Panc1 (cell line): ENCODE measurements at regions not wholly inside any gene's neighbourhood (a gene's known extent, or its start where the extent isn't known, plus 50 kb on each side); places are given as distances from the start of the nearest gene placed in this dataset.

Experiments used
- ATAC-seq: fragments of 200-7000 bp; cut with Tn5 transposase; 2 replicates; pipeline ENCODE4 v1.9.1; 2020; ENCODE audit warnings: mild to moderate bottlenecking, moderate library complexity
- BruUV-seq: library from RNA; stranded (reverse); fragments of 400-500 nt; replicated peaks from 2 replicates; lab custom pipeline; 2021; lab: Mats Ljungman, UMichigan
- CTCF ChIA-PET: fragments of 300-600 bp; sonication (Branson Sonifier 250); formaldehyde crosslinking; loops from one replicate; lab custom pipeline; 2022; ENCODE audit warnings: antibody characterized with exemption; lab: Charles Lee
- POLR2A ChIA-PET: fragments of 300-600 bp; sonication (Branson Sonifier 250); formaldehyde crosslinking; loops from one replicate; lab custom pipeline; 2022; ENCODE audit warnings: antibody characterized with exemption; lab: Charles Lee
- DNase-seq: peaks from one replicate; pipeline ENCODE4 v3.0.0-alpha.2; 2010; ENCODE audit warnings: low read depth, low spot score
- H3K27ac ChIP-seq: 2 replicates; pipeline ENCODE4 v1.5.1; 2011; ENCODE audit warnings: mild to moderate bottlenecking, low read length, inconsistent platforms
- H3K27me3 ChIP-seq: fragments of 200-500 bp; sonication (Bioruptor generic); 2 replicates; pipeline ENCODE4 v1.6.0; 2014; ENCODE audit warnings: low read length, inconsistent platforms; ENCODE audit not compliant: control insufficient read depth, insufficient read depth
- H3K36me3 ChIP-seq: fragments of 200-500 bp; sonication (Bioruptor generic); 2 replicates; pipeline ENCODE4 v1.5.1; 2014; ENCODE audit warnings: inconsistent platforms, mild to moderate bottlenecking, low read length, moderate library complexity; ENCODE audit not compliant: control insufficient read depth, insufficient read depth
- H3K4me1 ChIP-seq: 2 replicates; pipeline ENCODE4 v1.5.1; 2011; ENCODE audit warnings: inconsistent platforms, mild to moderate bottlenecking, low read length, moderate library complexity; ENCODE audit not compliant: control insufficient read depth, insufficient read depth
- H3K4me3 ChIP-seq, 2 experiments: 2 replicates each; pipeline ENCODE4 v1.5.1; 2011 to 2012; ENCODE audit warnings: low read depth in 2 of 2, low read length in 2 of 2, mild to moderate bottlenecking in 2 of 2, inconsistent platforms in 1 of 2, moderate library complexity in 1 of 2
- H3K9me3 ChIP-seq: fragments of 200-500 bp; sonication (Bioruptor generic); 2 replicates; pipeline ENCODE4 v1.5.1; 2014; ENCODE audit warnings: low read depth, mild to moderate bottlenecking, inconsistent platforms, low read length, moderate library complexity; ENCODE audit not compliant: control insufficient read depth, insufficient read depth
- POLR2AphosphoS5 ChIP-seq: IDR thresholded peaks from 2 replicates; pipeline ENCODE4 v1.6.1; 2012; ENCODE audit warnings: mild to moderate bottlenecking, low read depth, low read length, moderate library complexity
- SIN3A ChIP-seq: IDR thresholded peaks from 2 replicates; pipeline ENCODE4 v1.6.1; 2012; ENCODE audit warnings: low read depth, mild to moderate bottlenecking, low read length, moderate library complexity, borderline replicate concordance; ENCODE audit not compliant: insufficient read depth
- TCF7L2 ChIP-seq: IDR thresholded peaks from 2 replicates; pipeline ENCODE4 v1.6.1; 2011; ENCODE audit warnings: mild to moderate bottlenecking, low read depth, low read length, inconsistent platforms
- in situ Hi-C: cut with HindIII; loops from 2 replicates; pipeline ENCODE4 v1.10.0; 2016; ENCODE audit warnings: low sequenced_read_pairs, low pct_unique_long_range_greater_than_20kb
- intact Hi-C: fragments of 100-400 bp; cut with micrococcal nuclease; formaldehyde crosslinking; loops from one replicate; pipeline ENCODE4 v1.10.0; 2022; ENCODE audit not compliant: unreplicated experiment
- TF ChIP-seq, protein P1 (sequence below): fragments of 450-650 bp; IDR thresholded peaks from 2 replicates; pipeline ENCODE4 v1.5.1; 2017; ENCODE audit warnings: mild to moderate bottlenecking
- TF ChIP-seq, protein P2 (sequence below), 2 experiments: IDR thresholded peaks; 2 replicates each; pipeline ENCODE4 v1.6.1; 2011 to 2012; ENCODE audit warnings: low read depth in 2 of 2, control low read depth in 1 of 2, low read length in 1 of 2, mild to moderate bottlenecking in 1 of 2, moderate library complexity in 1 of 2; ENCODE audit not compliant: insufficient read depth in 1 of 2

DNA sequence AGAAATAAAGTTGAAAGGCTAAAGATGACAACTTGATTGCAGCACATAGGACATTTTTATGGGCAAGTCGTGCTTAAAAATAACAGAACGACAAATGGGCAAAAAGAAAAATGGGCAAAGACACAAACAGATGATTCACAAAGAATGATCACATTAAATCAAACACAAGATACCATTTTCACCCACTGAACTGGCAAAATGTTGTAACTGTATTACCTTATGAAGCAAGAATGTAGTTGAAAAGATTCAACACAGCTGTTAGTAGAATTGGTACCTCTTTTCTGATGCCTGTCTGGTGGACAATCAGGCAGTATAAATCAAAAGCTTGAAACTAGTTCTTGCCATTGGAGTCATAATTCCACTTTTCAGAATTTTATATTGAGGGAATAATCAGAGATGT, 81.0 kb upstream of the PALM2AKAP2 start:
- DNase-seq = no peak
- Histone ChIP-seq H3K4me3 (no peak overlapping the region), H3K9me3 (no peaks in the 10 kb centered on the region), H3K36me3 (no peaks in the 10 kb centered on the region), H3K4me1 (no peaks in the 10 kb centered on the region), H3K27ac (no peak overlapping the region), H3K27me3 (no peaks in the 10 kb centered on the region)
- no peak for ATAC-seq
- TF ChIP-seq SIN3A (no peak), POLR2AphosphoS5 (no peak), TCF7L2 (no peak)
- TF ChIP-seq, protein P1, sequence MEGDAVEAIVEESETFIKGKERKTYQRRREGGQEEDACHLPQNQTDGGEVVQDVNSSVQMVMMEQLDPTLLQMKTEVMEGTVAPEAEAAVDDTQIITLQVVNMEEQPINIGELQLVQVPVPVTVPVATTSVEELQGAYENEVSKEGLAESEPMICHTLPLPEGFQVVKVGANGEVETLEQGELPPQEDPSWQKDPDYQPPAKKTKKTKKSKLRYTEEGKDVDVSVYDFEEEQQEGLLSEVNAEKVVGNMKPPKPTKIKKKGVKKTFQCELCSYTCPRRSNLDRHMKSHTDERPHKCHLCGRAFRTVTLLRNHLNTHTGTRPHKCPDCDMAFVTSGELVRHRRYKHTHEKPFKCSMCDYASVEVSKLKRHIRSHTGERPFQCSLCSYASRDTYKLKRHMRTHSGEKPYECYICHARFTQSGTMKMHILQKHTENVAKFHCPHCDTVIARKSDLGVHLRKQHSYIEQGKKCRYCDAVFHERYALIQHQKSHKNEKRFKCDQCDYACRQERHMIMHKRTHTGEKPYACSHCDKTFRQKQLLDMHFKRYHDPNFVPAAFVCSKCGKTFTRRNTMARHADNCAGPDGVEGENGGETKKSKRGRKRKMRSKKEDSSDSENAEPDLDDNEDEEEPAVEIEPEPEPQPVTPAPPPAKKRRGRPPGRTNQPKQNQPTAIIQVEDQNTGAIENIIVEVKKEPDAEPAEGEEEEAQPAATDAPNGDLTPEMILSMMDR = no peak
- TF ChIP-seq, protein P2, sequence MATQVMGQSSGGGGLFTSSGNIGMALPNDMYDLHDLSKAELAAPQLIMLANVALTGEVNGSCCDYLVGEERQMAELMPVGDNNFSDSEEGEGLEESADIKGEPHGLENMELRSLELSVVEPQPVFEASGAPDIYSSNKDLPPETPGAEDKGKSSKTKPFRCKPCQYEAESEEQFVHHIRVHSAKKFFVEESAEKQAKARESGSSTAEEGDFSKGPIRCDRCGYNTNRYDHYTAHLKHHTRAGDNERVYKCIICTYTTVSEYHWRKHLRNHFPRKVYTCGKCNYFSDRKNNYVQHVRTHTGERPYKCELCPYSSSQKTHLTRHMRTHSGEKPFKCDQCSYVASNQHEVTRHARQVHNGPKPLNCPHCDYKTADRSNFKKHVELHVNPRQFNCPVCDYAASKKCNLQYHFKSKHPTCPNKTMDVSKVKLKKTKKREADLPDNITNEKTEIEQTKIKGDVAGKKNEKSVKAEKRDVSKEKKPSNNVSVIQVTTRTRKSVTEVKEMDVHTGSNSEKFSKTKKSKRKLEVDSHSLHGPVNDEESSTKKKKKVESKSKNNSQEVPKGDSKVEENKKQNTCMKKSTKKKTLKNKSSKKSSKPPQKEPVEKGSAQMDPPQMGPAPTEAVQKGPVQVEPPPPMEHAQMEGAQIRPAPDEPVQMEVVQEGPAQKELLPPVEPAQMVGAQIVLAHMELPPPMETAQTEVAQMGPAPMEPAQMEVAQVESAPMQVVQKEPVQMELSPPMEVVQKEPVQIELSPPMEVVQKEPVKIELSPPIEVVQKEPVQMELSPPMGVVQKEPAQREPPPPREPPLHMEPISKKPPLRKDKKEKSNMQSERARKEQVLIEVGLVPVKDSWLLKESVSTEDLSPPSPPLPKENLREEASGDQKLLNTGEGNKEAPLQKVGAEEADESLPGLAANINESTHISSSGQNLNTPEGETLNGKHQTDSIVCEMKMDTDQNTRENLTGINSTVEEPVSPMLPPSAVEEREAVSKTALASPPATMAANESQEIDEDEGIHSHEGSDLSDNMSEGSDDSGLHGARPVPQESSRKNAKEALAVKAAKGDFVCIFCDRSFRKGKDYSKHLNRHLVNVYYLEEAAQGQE (IDR thresholded peaks at IDR 0.05; ENCODE audit: insufficient read depth in 1 of 2, low read depth in 2 of 2, low read length in 1 of 2) = no peak
- ChIA-PET CTCF (no interaction called here), POLR2A (no interaction called here)
- no TSS peak for BruUV-seq
- intact Hi-C loops = no loop called here
- in situ Hi-C loops = no loop called here

DNA sequence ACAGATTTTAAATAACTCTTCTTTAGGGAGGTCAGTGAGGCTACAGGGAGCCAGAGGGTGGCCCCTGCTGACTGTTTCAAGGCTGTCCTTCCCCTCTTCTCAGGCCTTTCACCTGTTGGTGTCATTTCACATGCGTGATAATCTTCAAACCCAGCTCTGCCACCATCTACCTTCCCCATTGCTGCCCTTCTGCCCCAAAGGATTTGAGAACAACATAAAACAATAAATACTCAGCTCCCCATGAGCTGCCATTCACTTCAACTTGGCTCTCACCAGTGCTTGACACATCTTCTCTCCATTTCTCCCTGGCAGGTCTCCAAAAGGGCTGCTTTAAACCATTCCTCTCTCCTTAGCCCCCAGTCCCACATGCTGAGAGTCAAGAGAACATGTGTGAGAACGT, 75.5 kb upstream of the PALM2AKAP2 start:
- in situ Hi-C loops = no loop called here
- POLR2A ChIA-PET = no interaction called here

More for the DNA sequence above, 75.5 kb upstream of the PALM2AKAP2 start:
- no peak for TF ChIP-seq POLR2AphosphoS5
- TF ChIP-seq, protein P1 = no peak
- TF ChIP-seq, protein P2 (IDR thresholded peaks at IDR 0.05; ENCODE audit: insufficient read depth in 1 of 2, low read depth in 2 of 2, low read length in 1 of 2) = no peak
- TF ChIP-seq SIN3A = no peak
- no peak for TF ChIP-seq TCF7L2
- no TSS peak for BruUV-seq
- DNase-seq (no peak), ATAC-seq (no peak)
- H3K4me3 ChIP-seq = no peak overlapping the region
- H3K27me3 ChIP-seq = no peaks in the 10 kb centered on the region
- H3K36me3 ChIP-seq = no peaks in the 10 kb centered on the region
- no peaks in the 10 kb centered on the region for H3K9me3 ChIP-seq
- intact Hi-C loops = no loop called here
- no peaks in the 10 kb centered on the region for H3K4me1 ChIP-seq
- CTCF ChIA-PET = no interaction called here
- no peak overlapping the region for H3K27ac ChIP-seq
